ENCODE measurements at regions not wholly inside any gene's neighbourhood (a gene's known extent, or its start where the extent isn't known, plus 50 kb on each side); places are given as distances from the start of the nearest gene placed in this dataset.

GRCh38 chr6:127022302-127022701 lies 96.2 kb upstream of the RSPO3 start:
- H3K4me3 ChIP-seq, result no peak overlapping the region
- 14 to 18% methylated on average over 7 of the region's 7 CpGs for WGBS, 2 donors
- no peaks in the 10 kb centered on the region for H3K36me3 ChIP-seq
- H3K27ac ChIP-seq, result no peak overlapping the region
- no peaks in the 10 kb centered on the region for H3K9me3 ChIP-seq
- no peak for DNase-seq
- no peaks in the 10 kb centered on the region for H3K27me3 ChIP-seq
- TF ChIP-seq POLR2A (IDR thresholded peaks at IDR 0.05) (no peak), CTCF (IDR thresholded peaks at IDR 0.05) (no peak)
- no peaks in the 10 kb centered on the region for H3K4me1 ChIP-seq
- intact Hi-C loops (cut with DNase I), result no loop called here

GRCh38 chr6:127023001-127023778 lies 95.3 kb upstream of the RSPO3 start:
- TF ChIP-seq POLR2A (IDR thresholded peaks at IDR 0.05) (no peak), CTCF (IDR thresholded peaks at IDR 0.05) (no peak)
- Histone ChIP-seq H3K4me3 (no peak overlapping the region), H3K27ac (no peak overlapping the region), H3K27me3 (no peaks in the 10 kb centered on the region), H3K36me3 (no peaks in the 10 kb centered on the region), H3K4me1 (no peaks in the 10 kb centered on the region), H3K9me3 (no peaks in the 10 kb centered on the region)
- 66 to 74% methylated on average over 1 of the region's 1 CpG for WGBS, 2 donors
- DNase-seq, result no peak
- intact Hi-C loops (cut with DNase I), result no loop called here

- Histone ChIP-seq H3K4me1 (no peaks in the 10 kb centered on the region), H3K27ac (no peak overlapping the region), H3K9me3 (no peaks in the 10 kb centered on the region), H3K27me3 (no peaks in the 10 kb centered on the region), H3K4me3 (no peak overlapping the region), H3K36me3 (no peaks in the 10 kb centered on the region)
- WGBS, 2 donors, result 38 to 55% methylated on average over 1 of the region's 1 CpG
- no peak for DNase-seq
- intact Hi-C loops (cut with DNase I), result no loop called here
- TF ChIP-seq POLR2A (IDR thresholded peaks at IDR 0.05), result no peak
- no peak for TF ChIP-seq CTCF (IDR thresholded peaks at IDR 0.05)
Measured at GRCh38 chr6:127026247-127026646, 92.2 kb upstream of the RSPO3 start.

GRCh38 chr6:127030111-127030510 lies 88.4 kb upstream of the RSPO3 start:
- intact Hi-C loops (cut with DNase I), result no loop called here
- Histone ChIP-seq H3K27me3 (no peaks in the 10 kb centered on the region), H3K36me3 (no peaks in the 10 kb centered on the region), H3K27ac (no peak overlapping the region), H3K4me1 (no peaks in the 10 kb centered on the region), H3K4me3 (no peak overlapping the region), H3K9me3 (no peaks in the 10 kb centered on the region)
- DNase-seq, result no peak
- TF ChIP-seq CTCF (IDR thresholded peaks at IDR 0.05) (no peak), POLR2A (IDR thresholded peaks at IDR 0.05) (no peak)

GRCh38 chr6:127030836-127031235 lies 87.6 kb upstream of the RSPO3 start:
- Histone ChIP-seq H3K4me1 (no peaks in the 10 kb centered on the region), H3K36me3 (no peaks in the 10 kb centered on the region), H3K4me3 (no peak overlapping the region), H3K27ac (no peak overlapping the region), H3K27me3 (no peaks in the 10 kb centered on the region), H3K9me3 (no peaks in the 10 kb centered on the region)
- 38% methylated on average over 1 of the region's 1 CpG for WGBS, 2 donors
- no peak for TF ChIP-seq CTCF (IDR thresholded peaks at IDR 0.05)
- TF ChIP-seq POLR2A (IDR thresholded peaks at IDR 0.05), result no peak
- no peak for DNase-seq
- intact Hi-C loops (cut with DNase I), result no loop called here

Measured in esophagus squamous epithelium (tissue), 5 donors.